ENCODE measurements at regions not wholly inside any gene's neighbourhood (a gene's known extent, or its start where the extent isn't known, plus 50 kb on each side); places are given as distances from the start of the nearest gene placed in this dataset.

DNA sequence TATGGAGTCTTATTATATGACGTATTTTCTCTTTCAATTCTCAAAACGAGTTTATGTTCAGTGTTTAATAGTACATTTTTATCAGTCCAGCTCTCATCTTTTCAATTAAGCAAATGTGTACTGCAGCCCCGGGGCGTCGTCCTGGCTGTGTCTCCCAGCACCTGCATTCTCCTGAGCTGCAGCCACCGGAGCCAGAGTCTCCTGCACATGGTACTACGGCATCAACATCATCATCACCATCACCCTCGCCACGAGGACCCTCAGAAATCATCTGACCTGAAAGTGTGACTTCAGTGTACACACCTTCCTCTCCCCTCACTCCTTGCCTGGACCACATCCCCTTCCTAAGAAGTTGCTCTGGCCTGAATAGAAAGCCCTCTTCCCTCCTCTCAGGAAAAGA lies 267.7 kb upstream of the ARID1B start:
- in situ Hi-C loops (cut with HindIII; ENCODE audit: low sequenced_read_pairs) = no loop called here
- no peak for DNase-seq (ENCODE audit: low read depth)
- H3K4me3 ChIP-seq (ENCODE audit: low read depth, low read length) = no peak overlapping the region
- TF ChIP-seq, protein P1, sequence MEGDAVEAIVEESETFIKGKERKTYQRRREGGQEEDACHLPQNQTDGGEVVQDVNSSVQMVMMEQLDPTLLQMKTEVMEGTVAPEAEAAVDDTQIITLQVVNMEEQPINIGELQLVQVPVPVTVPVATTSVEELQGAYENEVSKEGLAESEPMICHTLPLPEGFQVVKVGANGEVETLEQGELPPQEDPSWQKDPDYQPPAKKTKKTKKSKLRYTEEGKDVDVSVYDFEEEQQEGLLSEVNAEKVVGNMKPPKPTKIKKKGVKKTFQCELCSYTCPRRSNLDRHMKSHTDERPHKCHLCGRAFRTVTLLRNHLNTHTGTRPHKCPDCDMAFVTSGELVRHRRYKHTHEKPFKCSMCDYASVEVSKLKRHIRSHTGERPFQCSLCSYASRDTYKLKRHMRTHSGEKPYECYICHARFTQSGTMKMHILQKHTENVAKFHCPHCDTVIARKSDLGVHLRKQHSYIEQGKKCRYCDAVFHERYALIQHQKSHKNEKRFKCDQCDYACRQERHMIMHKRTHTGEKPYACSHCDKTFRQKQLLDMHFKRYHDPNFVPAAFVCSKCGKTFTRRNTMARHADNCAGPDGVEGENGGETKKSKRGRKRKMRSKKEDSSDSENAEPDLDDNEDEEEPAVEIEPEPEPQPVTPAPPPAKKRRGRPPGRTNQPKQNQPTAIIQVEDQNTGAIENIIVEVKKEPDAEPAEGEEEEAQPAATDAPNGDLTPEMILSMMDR (IDR thresholded peaks at IDR 0.05; ENCODE audit: low read depth, low read length, missing control alignments) = no peak

DNA sequence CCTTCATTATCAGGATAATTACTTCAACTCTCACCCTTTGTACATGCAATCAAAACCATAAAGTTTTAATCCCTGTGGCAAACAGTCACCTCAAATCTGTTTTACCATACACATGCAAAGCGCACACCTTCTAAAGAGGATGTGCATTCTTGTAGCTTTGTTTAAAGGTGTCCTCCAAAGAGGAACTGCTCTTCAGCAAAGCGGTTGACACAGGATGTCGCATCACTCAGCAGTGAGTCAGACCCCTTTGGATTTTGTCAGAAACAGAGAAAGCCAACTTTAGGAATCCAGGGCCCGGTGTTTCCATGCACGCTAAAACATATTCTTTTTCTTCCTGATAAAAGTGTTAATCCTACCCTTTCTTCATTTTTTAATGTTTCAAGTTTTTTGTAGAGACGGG lies 268.3 kb upstream of the ARID1B start:
- no peak overlapping the region for H3K4me3 ChIP-seq (ENCODE audit: low read depth, low read length)
- TF ChIP-seq, protein P1 (IDR thresholded peaks at IDR 0.05; ENCODE audit: low read depth, low read length, missing control alignments) = no peak
- in situ Hi-C loops (cut with HindIII; ENCODE audit: low sequenced_read_pairs) = no loop called here
- no peak for DNase-seq (ENCODE audit: low read depth)

DNA sequence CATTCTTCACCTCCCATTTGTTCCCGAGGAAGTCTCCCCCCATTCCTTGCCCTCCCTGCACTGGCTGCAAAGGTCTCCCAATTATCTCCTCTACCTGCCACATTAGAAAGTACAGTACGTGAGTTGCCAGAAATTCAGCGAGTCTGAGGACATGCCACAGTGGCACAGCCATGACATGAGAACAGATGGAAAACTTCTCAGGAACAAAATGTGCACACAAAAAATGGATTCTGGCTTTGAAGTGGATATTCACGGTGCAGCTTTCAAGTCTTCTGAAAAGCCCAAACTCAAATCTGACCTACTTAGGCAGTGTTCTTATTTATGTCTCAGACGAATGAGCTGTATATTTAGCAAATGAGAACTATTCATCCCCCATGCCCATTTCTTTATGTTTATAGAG lies 269.1 kb upstream of the ARID1B start:
- DNase-seq (ENCODE audit: low read depth) = no peak
- no peak overlapping the region for H3K4me3 ChIP-seq (ENCODE audit: low read depth, low read length)
- TF ChIP-seq, protein P1 (IDR thresholded peaks at IDR 0.05; ENCODE audit: low read depth, low read length, missing control alignments) = no peak
- in situ Hi-C loops (cut with HindIII; ENCODE audit: low sequenced_read_pairs) = no loop called here

DNA sequence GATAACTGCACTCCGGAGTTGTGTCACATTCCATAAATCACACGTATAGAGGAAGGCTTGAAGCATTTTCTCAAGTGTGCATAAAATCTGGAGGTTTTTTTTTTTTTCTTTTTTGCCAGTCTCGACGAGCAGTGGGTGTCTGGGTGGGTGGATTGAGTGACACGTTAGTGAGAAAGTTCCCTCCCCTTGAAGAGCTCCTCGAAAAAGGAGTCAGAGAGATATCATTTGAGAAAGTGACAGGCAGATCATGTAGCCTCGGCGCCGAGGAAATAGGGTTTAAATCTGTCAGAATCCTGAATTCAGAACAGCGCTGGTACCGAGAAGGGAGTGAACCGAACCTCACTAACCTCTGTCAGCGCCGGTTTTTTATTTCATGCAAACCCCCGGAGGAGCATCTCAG lies 269.5 kb upstream of the ARID1B start:
- TF ChIP-seq, protein P1 (IDR thresholded peaks at IDR 0.05; ENCODE audit: low read depth, low read length, missing control alignments) = no peak
- no peak overlapping the region for H3K4me3 ChIP-seq (ENCODE audit: low read depth, low read length)
- DNase-seq (ENCODE audit: low read depth) = no peak
- in situ Hi-C loops (cut with HindIII; ENCODE audit: low sequenced_read_pairs) = no loop called here

DNA sequence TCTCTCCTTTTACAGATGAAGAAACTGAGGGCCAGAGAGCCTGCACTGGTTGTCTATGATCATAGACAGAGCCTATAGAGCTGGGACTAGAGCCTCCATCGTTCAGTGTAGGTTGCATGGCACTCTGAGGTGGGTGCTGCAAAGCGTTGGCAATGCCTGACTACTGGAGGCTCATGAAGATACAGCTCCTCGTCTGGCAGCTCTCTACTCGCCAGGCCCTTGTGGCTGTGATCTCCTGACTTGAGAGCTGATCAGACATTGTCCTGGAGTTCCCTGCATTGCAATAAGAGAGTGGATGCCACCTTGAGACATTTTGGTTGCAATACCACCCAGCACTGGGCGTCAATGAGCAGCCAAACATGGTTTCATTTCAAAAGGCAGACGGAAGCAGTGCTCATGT lies 270.1 kb upstream of the ARID1B start:
- DNase-seq (ENCODE audit: low read depth) = no peak
- TF ChIP-seq, protein P1 (IDR thresholded peaks at IDR 0.05; ENCODE audit: low read depth, low read length, missing control alignments) = no peak
- in situ Hi-C loops (cut with HindIII; ENCODE audit: low sequenced_read_pairs) = no loop called here
- no peak overlapping the region for H3K4me3 ChIP-seq (ENCODE audit: low read depth, low read length)

DNA sequence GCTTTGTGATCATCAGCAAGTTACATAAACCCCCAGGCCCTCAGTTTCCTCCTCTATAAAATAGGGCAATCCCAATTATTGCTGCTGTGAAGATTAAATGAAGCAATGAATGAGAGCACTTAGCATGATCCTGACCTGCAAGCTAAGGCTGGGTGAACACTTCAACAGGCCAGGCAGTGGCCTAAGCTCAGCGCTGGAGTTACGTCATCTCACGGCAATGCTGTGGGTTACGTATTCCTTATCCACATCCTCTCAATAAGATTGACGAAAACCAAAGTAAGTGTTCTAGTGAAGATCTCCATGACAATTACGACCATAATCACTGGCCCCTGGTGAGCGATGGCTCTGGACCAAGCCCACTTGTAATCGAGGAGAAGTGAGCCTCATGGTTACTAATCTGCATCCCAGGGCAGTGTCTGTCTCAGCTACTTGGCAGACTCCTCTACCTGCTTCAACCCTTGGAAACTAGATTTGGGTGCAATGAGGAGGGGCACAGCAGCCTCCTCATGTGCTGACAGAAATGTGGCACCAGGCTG lies 274.1 kb upstream of the ARID1B start:
- H3K4me3 ChIP-seq (ENCODE audit: low read depth, low read length) = no peak overlapping the region
- TF ChIP-seq, protein P1 (IDR thresholded peaks at IDR 0.05; ENCODE audit: low read depth, low read length, missing control alignments) = no peak
- in situ Hi-C loops (cut with HindIII; ENCODE audit: low sequenced_read_pairs) = no loop called here
- DNase-seq (ENCODE audit: low read depth) = no peak

DNA sequence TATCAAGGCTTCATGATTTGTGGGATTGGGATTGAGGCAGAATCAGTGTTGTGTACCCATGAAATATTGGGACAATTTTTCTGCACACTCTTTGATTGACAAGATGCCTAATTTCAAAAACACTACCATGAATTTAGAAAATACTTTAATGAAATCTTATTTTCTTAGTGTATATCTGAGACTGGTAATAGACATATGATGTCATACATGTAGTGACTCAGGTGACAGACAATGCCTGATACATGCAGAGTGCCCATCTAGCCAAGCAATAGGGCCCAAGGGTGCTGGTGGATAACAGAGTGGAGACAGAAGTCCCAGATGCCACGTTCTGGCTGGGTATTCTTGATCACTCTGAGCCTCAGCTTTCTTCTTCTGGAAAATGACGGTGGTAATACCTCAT lies 279.6 kb upstream of the ARID1B start:
- H3K4me3 ChIP-seq (ENCODE audit: low read depth, low read length) = no peak overlapping the region
- in situ Hi-C loops (cut with HindIII; ENCODE audit: low sequenced_read_pairs) = no loop called here
- DNase-seq (ENCODE audit: low read depth) = no peak
- TF ChIP-seq, protein P1 (IDR thresholded peaks at IDR 0.05; ENCODE audit: low read depth, low read length, missing control alignments) = no peak

Measured in astrocyte of the cerebellum (primary cell).